ENCODE measurements at regions not wholly inside any gene's neighbourhood (a gene's known extent, or its start where the extent isn't known, plus 50 kb on each side); places are given as distances from the start of the nearest gene placed in this dataset.

DNA sequence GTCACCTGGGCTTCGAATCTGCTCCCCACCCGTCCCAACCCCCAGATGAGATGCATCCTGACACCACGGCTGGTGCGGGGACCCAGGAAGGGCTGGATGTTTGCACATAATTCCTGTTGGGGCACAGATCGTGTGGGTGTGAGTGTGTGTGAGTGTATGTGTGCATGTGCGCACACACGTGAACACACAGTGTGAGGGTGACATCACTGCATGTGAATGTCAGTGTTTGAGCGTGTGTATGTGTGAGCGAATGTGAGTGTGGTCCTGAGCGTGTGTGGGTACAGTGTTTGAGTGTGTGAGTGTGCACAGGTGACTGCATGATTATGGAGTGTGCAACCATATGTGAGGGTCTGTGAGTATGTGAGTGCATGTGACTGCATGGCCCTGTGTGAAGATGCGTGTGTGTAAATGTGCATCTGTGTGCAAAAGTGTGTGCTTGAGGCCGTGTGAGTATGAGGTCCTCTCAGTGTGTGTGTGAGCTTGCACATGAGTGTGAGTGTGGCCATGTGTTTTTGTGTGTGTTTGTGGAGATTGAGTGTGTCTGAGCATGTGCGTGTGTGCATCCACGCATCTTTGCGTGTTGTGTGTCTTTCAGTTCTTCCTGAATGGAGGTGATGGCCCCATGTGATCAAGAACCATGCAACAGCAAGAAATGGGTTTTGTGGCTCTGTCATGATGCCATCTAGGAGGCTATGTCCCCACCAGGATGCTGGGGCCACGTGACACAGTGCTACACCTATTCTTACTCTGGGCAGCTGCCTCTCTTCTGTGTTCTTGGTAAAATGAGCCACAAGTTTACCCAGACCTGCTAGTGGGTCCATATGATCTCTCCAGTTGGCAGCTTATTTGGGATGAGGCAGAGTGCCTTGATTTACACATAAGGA, 70.5 kb upstream of the GCSH start:
- H3K36me3 ChIP-seq (ENCODE audit: control insufficient read depth, insufficient read depth, low read length, severe bottlenecking), result peaks cover 3% of the 10 kb centered on the region
- no peak overlapping the region for H3K4me3 ChIP-seq (ENCODE audit: low read length)
- H3K4me1 ChIP-seq (ENCODE audit: control insufficient read depth, insufficient read depth, low read length), result no peaks in the 10 kb centered on the region
- H3K9me3 ChIP-seq (ENCODE audit: control insufficient read depth, low read length), result no peaks in the 10 kb centered on the region
- no peak for DNase-seq (ENCODE audit: low read depth)
- no peak overlapping the region for H3K9ac ChIP-seq (ENCODE audit: low read length)
- no peaks in the 10 kb centered on the region for H3K27me3 ChIP-seq (replicated peaks; ENCODE audit: control insufficient read depth, insufficient read depth, low read length)

DNA sequence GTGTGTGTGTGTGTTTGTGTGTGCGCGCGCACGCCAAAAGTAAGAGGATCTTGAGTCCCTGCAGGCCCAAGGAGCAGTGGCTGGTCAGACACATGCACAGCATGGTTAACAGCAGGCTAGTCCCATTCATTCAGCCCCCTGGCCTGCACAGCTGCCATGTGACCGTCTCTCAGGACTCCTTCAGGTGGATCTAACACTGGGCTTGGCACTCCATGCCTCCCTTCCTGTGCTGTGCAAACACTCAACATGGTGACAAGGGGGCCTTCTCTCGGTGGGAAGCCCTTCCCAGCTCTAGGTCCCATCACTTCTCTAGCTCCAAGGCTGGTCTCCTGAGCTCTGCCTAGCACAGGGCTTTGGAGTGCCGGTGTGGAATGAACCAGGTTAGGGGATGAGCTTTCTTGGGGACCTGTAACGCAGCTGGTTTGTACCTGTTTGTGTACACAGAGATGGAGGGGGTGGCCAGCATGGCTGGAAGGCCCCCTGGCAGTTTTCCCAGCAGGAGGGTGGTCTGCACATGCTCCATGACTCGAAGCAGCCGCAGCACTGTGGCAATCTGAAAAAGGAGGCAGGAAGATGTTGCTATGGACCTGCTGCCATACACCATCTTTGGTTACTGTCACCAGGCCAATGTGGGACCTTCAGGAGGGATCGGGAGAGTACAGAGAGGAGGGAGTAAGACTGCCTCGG, 69.4 kb upstream of the GCSH start:
- H3K27me3 ChIP-seq (replicated peaks; ENCODE audit: control insufficient read depth, insufficient read depth, low read length), result no peaks in the 10 kb centered on the region
- no peak for DNase-seq (ENCODE audit: low read depth)
- no peaks in the 10 kb centered on the region for H3K9me3 ChIP-seq (ENCODE audit: control insufficient read depth, low read length)
- H3K9ac ChIP-seq (ENCODE audit: low read length), result no peak overlapping the region
- peaks cover 4% of the 10 kb centered on the region for H3K36me3 ChIP-seq (ENCODE audit: control insufficient read depth, insufficient read depth, low read length, severe bottlenecking)
- no peaks in the 10 kb centered on the region for H3K4me1 ChIP-seq (ENCODE audit: control insufficient read depth, insufficient read depth, low read length)
- no peak overlapping the region for H3K4me3 ChIP-seq (ENCODE audit: low read length)

DNA sequence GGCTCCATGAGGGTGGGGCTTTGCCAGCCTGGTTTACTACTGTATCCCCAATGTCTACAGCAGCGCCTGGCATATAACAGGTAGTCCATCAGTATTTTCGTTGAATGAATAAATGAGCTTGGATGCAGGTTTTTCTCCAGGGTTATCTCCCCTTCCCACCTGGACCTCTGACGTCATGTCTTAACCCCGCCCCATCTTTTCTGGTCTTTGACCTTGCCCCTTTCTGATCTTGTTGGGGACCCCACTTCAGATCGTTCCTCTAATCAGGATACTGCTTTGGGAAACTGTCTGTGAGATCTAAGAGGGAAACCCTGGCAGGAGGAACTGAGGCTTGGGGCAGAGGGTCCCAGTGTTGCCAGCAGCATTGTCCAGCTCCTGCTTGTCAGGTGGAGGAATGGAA, 68.8 kb upstream of the GCSH start:
- Histone ChIP-seq H3K9me3 (ENCODE audit: control insufficient read depth, low read length) (no peaks in the 10 kb centered on the region), H3K36me3 (ENCODE audit: control insufficient read depth, insufficient read depth, low read length, severe bottlenecking) (peaks cover 7% of the 10 kb centered on the region), H3K4me1 (ENCODE audit: control insufficient read depth, insufficient read depth, low read length) (no peaks in the 10 kb centered on the region), H3K4me3 (ENCODE audit: low read length) (no peak overlapping the region), H3K27me3 (replicated peaks; ENCODE audit: control insufficient read depth, insufficient read depth, low read length) (no peaks in the 10 kb centered on the region), H3K9ac (ENCODE audit: low read length) (no peak overlapping the region)
- DNase-seq (ENCODE audit: low read depth), result no peak

DNA sequence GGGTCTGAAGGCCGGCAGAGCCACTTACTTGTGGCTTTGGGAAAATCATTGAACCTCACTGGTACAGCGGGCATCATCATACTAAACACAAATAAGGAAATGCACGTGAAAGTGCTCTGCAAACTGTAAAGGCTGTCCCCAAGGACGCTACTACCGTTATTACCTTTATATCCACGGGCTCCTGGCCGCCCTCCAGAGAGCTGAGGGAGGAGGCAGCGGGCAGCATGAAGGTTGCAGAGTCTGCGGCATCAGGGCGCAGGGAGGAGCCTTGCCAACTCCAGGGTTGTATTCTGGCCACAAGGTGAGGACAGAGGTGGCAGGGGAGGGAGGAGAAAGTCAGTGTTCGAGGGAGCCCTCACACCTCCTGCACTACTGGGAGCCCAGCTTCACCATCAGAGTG, 68.3 kb upstream of the GCSH start:
- no peak overlapping the region for H3K4me3 ChIP-seq (ENCODE audit: low read length)
- no peaks in the 10 kb centered on the region for H3K27me3 ChIP-seq (replicated peaks; ENCODE audit: control insufficient read depth, insufficient read depth, low read length)
- no peak overlapping the region for H3K9ac ChIP-seq (ENCODE audit: low read length)
- H3K36me3 ChIP-seq (ENCODE audit: control insufficient read depth, insufficient read depth, low read length, severe bottlenecking), result peaks cover 7% of the 10 kb centered on the region
- H3K9me3 ChIP-seq (ENCODE audit: control insufficient read depth, low read length), result no peaks in the 10 kb centered on the region
- H3K4me1 ChIP-seq (ENCODE audit: control insufficient read depth, insufficient read depth, low read length), result no peaks in the 10 kb centered on the region
- DNase-seq (ENCODE audit: low read depth), result no peak

DNA sequence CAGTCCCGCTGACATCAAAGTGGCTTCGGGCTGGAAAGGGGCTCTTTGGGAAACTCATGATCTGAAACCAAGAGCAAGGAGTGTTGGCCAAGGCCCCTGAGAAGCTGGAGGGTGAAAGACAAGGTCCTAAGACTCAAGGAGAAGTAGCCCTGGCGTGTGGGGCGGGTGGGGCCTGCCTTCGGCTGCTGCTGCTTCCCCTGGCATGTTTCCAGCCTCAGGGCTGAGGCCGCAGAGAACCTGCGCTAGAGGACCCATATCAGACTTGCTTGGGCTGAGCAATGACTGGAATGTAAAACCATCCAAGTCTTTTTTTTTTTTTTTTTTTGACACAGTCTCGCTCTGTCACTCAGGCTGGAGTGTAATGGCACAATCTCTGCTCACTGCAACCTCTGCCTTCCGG, 67.5 kb upstream of the GCSH start:
- no peak for DNase-seq (ENCODE audit: low read depth)
- Histone ChIP-seq H3K9me3 (ENCODE audit: control insufficient read depth, low read length) (no peaks in the 10 kb centered on the region), H3K4me1 (ENCODE audit: control insufficient read depth, insufficient read depth, low read length) (no peaks in the 10 kb centered on the region), H3K36me3 (ENCODE audit: control insufficient read depth, insufficient read depth, low read length, severe bottlenecking) (peaks cover 7% of the 10 kb centered on the region), H3K9ac (ENCODE audit: low read length) (no peak overlapping the region), H3K4me3 (ENCODE audit: low read length) (no peak overlapping the region), H3K27me3 (replicated peaks; ENCODE audit: control insufficient read depth, insufficient read depth, low read length) (no peaks in the 10 kb centered on the region)

DNA sequence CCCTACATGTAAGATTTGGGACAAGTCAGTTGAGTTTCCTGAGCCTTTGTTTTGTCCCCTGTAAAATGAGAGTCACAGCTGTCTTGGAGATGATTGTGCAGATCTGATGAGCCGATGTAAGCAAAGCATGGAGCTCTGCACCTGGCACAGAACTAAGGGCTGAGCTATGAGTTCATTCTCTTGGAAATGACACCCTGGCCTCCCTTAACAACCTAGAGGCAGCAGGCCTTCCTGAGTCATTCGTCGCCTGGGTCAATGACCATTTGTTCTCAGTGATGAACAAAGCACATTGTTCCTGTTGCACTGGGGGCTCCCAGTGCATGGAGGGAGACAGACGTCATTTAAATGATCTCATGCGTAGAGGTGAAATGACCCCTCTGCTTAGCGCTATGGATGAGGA, 62.8 kb upstream of the GCSH start:
- H3K4me1 ChIP-seq (ENCODE audit: control insufficient read depth, insufficient read depth, low read length), result no peaks in the 10 kb centered on the region
- no peak for DNase-seq (ENCODE audit: low read depth)
- no peaks in the 10 kb centered on the region for H3K9me3 ChIP-seq (ENCODE audit: control insufficient read depth, low read length)
- H3K9ac ChIP-seq (ENCODE audit: low read length), result no peak overlapping the region
- H3K36me3 ChIP-seq (ENCODE audit: control insufficient read depth, insufficient read depth, low read length, severe bottlenecking), result peaks cover 4% of the 10 kb centered on the region
- no peak overlapping the region for H3K4me3 ChIP-seq (ENCODE audit: low read length)
- no peaks in the 10 kb centered on the region for H3K27me3 ChIP-seq (replicated peaks; ENCODE audit: control insufficient read depth, insufficient read depth, low read length)

DNA sequence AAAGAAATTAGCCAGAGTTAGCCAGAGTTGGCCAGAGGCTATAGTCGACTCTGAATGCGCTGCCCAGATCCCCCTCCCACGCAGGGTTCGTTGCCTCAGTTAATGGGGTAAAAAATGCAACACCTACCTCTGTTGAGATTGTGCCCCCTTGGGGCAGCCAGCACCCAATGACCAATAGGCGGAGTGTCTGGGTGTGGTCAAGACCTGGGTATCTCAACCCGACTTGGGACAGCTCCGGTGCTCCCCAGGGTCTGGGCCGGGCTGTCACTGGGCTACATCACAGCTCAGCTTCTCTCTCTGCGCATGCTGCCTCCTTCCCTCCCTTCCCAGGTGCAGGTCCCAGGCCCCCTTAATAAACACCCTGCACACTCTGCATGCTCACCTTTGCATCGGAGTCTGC, 59.6 kb upstream of the GCSH start:
- no peaks in the 10 kb centered on the region for H3K9me3 ChIP-seq (ENCODE audit: control insufficient read depth, low read length)
- no peak overlapping the region for H3K4me3 ChIP-seq (ENCODE audit: low read length)
- no peaks in the 10 kb centered on the region for H3K27me3 ChIP-seq (replicated peaks; ENCODE audit: control insufficient read depth, insufficient read depth, low read length)
- no peak overlapping the region for H3K9ac ChIP-seq (ENCODE audit: low read length)
- DNase-seq (ENCODE audit: low read depth), result no peak
- no peaks in the 10 kb centered on the region for H3K4me1 ChIP-seq (ENCODE audit: control insufficient read depth, insufficient read depth, low read length)
- peaks cover 4% of the 10 kb centered on the region for H3K36me3 ChIP-seq (ENCODE audit: control insufficient read depth, insufficient read depth, low read length, severe bottlenecking)

DNA sequence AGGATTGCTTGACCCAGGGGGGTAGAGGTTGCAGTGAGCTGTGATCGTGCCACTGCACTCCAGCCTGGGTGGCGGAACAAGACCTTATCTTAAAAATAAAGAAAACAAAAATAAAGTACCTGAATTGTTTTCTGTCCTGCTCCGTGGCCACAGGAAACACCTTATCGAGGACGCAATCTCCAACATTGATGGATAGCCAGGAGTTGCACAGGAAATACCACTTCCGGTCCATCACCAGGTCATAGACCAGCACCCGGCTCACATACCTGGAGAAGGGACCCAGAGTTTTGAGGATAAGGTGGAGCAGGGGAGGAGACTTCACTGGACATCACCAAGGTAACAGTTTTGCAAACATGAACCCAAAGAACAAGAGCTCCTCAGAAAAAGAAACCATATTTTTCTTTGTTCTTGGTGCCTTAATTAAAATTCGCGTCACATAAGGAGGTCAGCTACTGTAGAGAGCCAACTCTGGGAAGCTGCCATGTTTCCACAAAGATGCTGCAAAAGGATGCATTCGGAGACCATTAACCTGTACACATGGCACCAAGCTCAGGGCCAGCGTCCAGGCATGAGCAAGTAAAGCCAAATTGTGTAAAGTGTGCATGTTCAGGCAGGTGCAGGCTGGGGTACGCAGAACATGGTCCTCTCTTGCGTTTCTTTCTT, 55.6 kb upstream of the GCSH start:
- H3K4me3 ChIP-seq (ENCODE audit: low read length), result no peak overlapping the region
- H3K27me3 ChIP-seq (replicated peaks; ENCODE audit: control insufficient read depth, insufficient read depth, low read length), result no peaks in the 10 kb centered on the region
- DNase-seq (ENCODE audit: low read depth), result no peak
- no peaks in the 10 kb centered on the region for H3K36me3 ChIP-seq (ENCODE audit: control insufficient read depth, insufficient read depth, low read length, severe bottlenecking)
- H3K9me3 ChIP-seq (ENCODE audit: control insufficient read depth, low read length), result no peaks in the 10 kb centered on the region
- H3K4me1 ChIP-seq (ENCODE audit: control insufficient read depth, insufficient read depth, low read length), result no peaks in the 10 kb centered on the region
- H3K9ac ChIP-seq (ENCODE audit: low read length), result no peak overlapping the region

DNA sequence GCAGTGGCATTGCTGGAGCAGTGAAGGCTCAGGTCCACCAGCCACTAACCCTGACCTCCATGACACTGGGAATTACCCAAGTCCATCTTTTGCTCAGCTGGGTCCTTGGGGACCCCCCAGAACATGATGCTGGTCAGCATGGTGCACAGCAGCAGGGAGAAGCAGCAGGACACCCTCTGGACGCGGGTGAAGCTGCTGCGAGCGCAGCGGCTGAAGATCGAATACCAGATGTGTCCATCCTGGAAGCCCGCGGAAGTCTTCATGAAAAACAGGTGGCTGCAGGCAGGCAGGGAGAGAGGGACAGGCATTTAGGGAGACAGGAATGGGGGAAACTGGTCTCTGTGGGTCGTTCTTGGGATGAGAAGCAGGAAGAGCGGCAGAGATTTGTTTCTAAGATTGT, 53.4 kb upstream of the GCSH start:
- no peaks in the 10 kb centered on the region for H3K4me1 ChIP-seq (ENCODE audit: control insufficient read depth, insufficient read depth, low read length)
- no peak overlapping the region for H3K4me3 ChIP-seq (ENCODE audit: low read length)
- no peaks in the 10 kb centered on the region for H3K9me3 ChIP-seq (ENCODE audit: control insufficient read depth, low read length)
- no peak for DNase-seq (ENCODE audit: low read depth)
- no peaks in the 10 kb centered on the region for H3K27me3 ChIP-seq (replicated peaks; ENCODE audit: control insufficient read depth, insufficient read depth, low read length)
- no peak overlapping the region for H3K9ac ChIP-seq (ENCODE audit: low read length)
- H3K36me3 ChIP-seq (ENCODE audit: control insufficient read depth, insufficient read depth, low read length, severe bottlenecking), result no peaks in the 10 kb centered on the region

DNA sequence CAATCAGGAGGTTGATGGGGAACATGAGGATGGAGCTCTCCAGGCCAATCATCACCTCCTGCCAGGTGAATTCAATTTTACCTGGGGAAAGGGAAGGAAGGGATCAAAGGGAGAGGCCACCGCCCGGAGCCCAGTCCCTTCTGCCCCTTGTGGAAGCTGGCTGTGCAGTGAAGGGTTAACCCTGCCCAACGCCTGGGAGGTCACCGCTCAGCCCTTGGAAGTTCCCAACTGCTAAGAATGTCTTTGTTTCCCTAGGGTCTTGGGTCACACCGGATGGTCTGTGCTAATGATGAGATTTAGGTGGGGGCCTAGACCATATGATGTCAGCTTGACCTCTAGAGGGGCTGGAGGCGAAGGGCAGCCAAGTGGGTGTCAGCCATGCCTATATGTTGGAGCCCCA, 52.1 kb upstream of the GCSH start:
- DNase-seq (ENCODE audit: low read depth), result no peak
- no peak overlapping the region for H3K4me3 ChIP-seq (ENCODE audit: low read length)

More for the DNA sequence above, 52.1 kb upstream of the GCSH start:
- no peak overlapping the region for H3K9ac ChIP-seq (ENCODE audit: low read length)
- H3K9me3 ChIP-seq (ENCODE audit: control insufficient read depth, low read length), result no peaks in the 10 kb centered on the region
- no peaks in the 10 kb centered on the region for H3K4me1 ChIP-seq (ENCODE audit: control insufficient read depth, insufficient read depth, low read length)
- no peaks in the 10 kb centered on the region for H3K36me3 ChIP-seq (ENCODE audit: control insufficient read depth, insufficient read depth, low read length, severe bottlenecking)
- no peaks in the 10 kb centered on the region for H3K27me3 ChIP-seq (replicated peaks; ENCODE audit: control insufficient read depth, insufficient read depth, low read length)
